ENCODE measurements at regions not wholly inside any gene's neighbourhood (a gene's known extent, or its start where the extent isn't known, plus 50 kb on each side); places are given as distances from the start of the nearest gene placed in this dataset.

DNA sequence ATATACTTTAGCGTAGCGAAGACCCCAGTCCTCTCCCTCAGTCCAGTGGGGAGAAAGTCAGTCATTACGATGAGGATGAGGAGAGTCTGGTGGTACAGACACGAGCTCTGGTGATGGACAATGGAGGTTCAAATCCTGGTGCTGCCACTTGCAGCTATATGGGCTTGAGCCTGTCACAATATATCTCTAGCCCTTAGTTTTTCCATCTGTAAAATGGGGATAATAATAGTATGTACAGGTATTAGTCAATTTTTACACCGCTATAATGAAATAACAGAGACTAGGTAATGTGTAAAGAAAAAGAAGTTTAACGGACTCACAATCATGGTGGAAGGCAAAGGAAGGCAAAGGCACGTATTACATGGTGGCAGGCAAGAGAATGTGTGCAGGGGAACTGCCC, 237.9 kb downstream of the BCAS1 start:
- peaks cover 32% of the 10 kb centered on the region for H3K4me1 ChIP-seq
- no peaks in the 10 kb centered on the region for H3K27me3 ChIP-seq
- H3K27ac ChIP-seq: no peak overlapping the region
- DNase-seq: no peak
- intact Hi-C loops (cut with DNase I): no loop called here
- H3K4me3 ChIP-seq: no peak overlapping the region
- WGBS, 2 donors: 94 to 97% methylated on average over 7 of the region's 7 CpGs
- no peaks in the 10 kb centered on the region for H3K9me3 ChIP-seq
- no peaks in the 10 kb centered on the region for H3K36me3 ChIP-seq (replicated peaks in 1 of 2; ENCODE audit: insufficient read depth in 1 of 2, low read depth in 2 of 2)
- TF ChIP-seq CTCF (IDR thresholded peaks at IDR 0.05) (no peak), POLR2A (IDR thresholded peaks at IDR 0.05) (no peak)
- no peak for ATAC-seq

DNA sequence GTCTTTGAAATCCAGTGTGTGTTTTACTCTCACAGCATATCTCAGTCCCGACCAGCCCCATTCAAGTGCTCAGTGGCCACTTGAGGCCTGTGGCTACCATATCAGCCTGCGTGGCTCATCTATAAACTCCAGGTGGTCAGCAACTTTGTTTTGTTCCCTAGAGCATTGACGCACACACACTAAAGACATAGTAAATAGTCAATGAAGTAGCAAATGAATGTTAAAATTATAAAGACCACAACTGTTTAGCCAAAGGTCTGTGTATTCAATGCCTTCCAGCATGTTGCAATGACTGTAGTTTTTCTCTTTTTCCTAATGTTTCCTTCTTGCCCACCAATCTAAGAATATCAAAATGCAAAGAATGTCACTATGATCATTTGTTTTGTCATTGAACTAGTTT, 238.2 kb upstream of the ZNF217 start:
- Histone ChIP-seq H3K4me1 (peaks cover 38% of the 10 kb centered on the region), H3K4me3 (no peak overlapping the region), H3K9me3 (no peaks in the 10 kb centered on the region), H3K27ac (no peak overlapping the region), H3K36me3 (replicated peaks in 1 of 2; ENCODE audit: insufficient read depth in 1 of 2, low read depth in 2 of 2) (no peaks in the 10 kb centered on the region), H3K27me3 (no peaks in the 10 kb centered on the region)
- intact Hi-C loops (cut with DNase I): no loop called here
- ATAC-seq (no peak), DNase-seq (no peak)
- TF ChIP-seq CTCF (IDR thresholded peaks at IDR 0.05): no peak
- WGBS, 2 donors: 94 to 96% methylated on average over 3 of the region's 3 CpGs

DNA sequence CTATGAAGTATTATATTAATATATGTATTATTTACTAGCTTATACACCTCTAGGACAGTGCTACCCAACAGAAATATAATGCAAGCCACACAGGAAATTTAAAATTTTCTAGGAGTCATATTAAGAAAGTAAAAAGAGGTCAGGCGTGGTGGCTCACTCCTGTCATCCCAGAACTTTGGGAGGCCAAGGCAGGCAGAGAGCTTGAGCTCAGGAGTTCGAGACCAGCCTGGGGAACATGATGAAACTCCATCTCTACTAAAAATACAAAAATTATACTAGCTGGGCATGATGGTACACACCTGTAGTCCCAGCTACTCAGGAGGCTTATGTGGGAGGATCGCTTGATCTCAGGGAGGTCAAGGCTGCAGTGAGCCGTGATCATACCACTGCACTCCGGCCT, 237.6 kb upstream of the ZNF217 start:
- TF ChIP-seq CTCF (IDR thresholded peaks at IDR 0.05): no peak
- TF ChIP-seq POLR2A (IDR thresholded peaks at IDR 0.05): no peak
- intact Hi-C loops (cut with DNase I): no loop called here
- peaks cover 43% of the 10 kb centered on the region for H3K4me1 ChIP-seq
- ATAC-seq: no peak
- no peak overlapping the region for H3K4me3 ChIP-seq
- H3K27me3 ChIP-seq: no peaks in the 10 kb centered on the region
- H3K36me3 ChIP-seq (replicated peaks in 1 of 2; ENCODE audit: insufficient read depth in 1 of 2, low read depth in 2 of 2): no peaks in the 10 kb centered on the region
- H3K27ac ChIP-seq: no peak overlapping the region
- no peaks in the 10 kb centered on the region for H3K9me3 ChIP-seq
- DNase-seq: no peak
- WGBS, 2 donors: 93 to 95% methylated on average over 5 of the region's 5 CpGs

DNA sequence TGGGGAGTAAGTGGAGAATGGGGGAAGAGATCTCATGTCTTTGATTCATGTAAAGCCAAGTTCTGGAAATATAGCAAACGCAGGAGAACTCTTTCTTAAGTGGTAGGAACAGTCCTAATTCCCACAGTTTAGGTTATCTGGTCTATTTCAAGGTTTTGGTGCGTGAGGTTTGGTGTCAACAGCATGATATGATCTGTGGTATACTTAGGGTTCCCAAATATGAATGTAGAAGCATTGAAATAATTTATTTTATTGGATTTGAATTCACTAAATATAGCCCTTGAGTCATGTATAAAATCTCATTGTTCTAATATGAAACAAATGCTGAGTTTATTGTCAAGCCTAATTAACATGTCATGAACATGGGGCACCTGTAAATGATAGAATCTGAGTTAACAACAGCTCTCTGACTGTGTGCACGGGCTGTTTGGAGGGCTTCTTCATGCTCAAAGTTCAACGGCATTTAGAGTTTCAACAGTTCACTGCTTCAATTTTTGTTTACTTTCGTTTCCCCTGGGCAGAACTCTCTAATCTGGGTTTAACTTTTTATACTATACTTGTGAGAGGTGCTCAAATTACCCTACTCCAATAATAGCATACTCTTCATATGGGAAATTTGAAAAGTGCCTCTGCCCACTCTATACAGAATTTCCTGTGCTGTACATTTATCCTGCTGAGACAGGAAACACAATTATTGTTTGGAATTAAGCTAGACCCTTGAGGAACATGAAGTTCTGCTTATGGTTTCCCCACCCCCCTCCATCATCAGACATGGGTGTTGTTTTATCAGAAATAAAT, 236.3 kb upstream of the ZNF217 start:
- H3K27ac ChIP-seq: peak overlapping the region in 3 of 4 donors; percentile 48 to 73 (median 60)
- H3K27me3 ChIP-seq: no peaks in the 10 kb centered on the region
- H3K4me1 ChIP-seq: peaks cover 43% of the 10 kb centered on the region
- ATAC-seq (no peak), DNase-seq (peak in 2 of 4 donors; percentile 7 to 13)
- no peak overlapping the region for H3K4me3 ChIP-seq
- H3K9me3 ChIP-seq: no peaks in the 10 kb centered on the region
- no peaks in the 10 kb centered on the region for H3K36me3 ChIP-seq (replicated peaks in 1 of 2; ENCODE audit: insufficient read depth in 1 of 2, low read depth in 2 of 2)
- no peak for TF ChIP-seq CTCF (IDR thresholded peaks at IDR 0.05)
- TF ChIP-seq POLR2A (IDR thresholded peaks at IDR 0.05): no peak
- WGBS, 2 donors: 11% methylated on average over 5 of the region's 5 CpGs
- intact Hi-C loops (cut with DNase I): no loop called here

GRCh38 chr20:53829255-53829723, 235.7 kb upstream of the ZNF217 start:
- Histone ChIP-seq H3K27me3 (no peaks in the 10 kb centered on the region), H3K27ac (peak overlapping the region in 3 of 4 donors; percentile 48 to 73 (median 60)), H3K36me3 (replicated peaks in 1 of 2; ENCODE audit: insufficient read depth in 1 of 2, low read depth in 2 of 2) (no peaks in the 10 kb centered on the region), H3K9me3 (no peaks in the 10 kb centered on the region), H3K4me3 (no peak overlapping the region), H3K4me1 (peaks cover 43% of the 10 kb centered on the region)
- intact Hi-C loops (cut with DNase I): no loop called here
- WGBS, 2 donors: 32% methylated on average over 8 of the region's 8 CpGs
- ATAC-seq (peak; percentile 61), DNase-seq (peak in 3 of 4 donors; percentile 9 to 33 (median 17))
- TF ChIP-seq CTCF (IDR thresholded peaks at IDR 0.05) (no peak), POLR2A (IDR thresholded peaks at IDR 0.05) (no peak)

All from body of pancreas (tissue), 4 donors.